ENCODE measurements at regions not wholly inside any gene's neighbourhood (a gene's known extent, or its start where the extent isn't known, plus 50 kb on each side); places are given as distances from the start of the nearest gene placed in this dataset.
"Not testable (repeated sequence)": the region's sequence is repeated elsewhere in the genome, so short reads cannot be mapped to it uniquely, and the experiment has no call there.

DNA sequence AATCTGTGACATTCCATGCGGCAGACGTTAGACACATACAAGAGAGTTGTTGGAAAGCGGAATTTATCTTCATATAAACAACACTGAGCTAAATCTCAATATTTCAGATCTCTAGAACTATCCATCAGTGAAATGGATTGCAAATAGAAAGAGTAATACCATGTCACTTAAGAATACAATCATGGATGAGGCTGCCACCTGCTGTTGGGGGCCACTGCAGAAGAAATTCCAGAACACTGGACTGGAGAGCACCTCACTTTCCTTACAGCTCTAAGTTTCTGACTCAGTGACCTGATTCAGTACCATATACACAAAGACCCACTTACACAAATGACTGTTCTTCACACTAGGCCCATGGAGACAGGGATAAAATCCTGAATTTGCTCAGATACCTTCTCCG, 75.1 kb upstream of the TP53BP2 start:
- not testable (repeated sequence) for TF ChIP-seq ELF4 (IDR thresholded peaks at IDR 0.05); TARDBP (IDR thresholded peaks at IDR 0.05); HDGF (IDR thresholded peaks at IDR 0.05; ENCODE audit: borderline replicate concordance); FOXK2 (IDR thresholded peaks at IDR 0.05); BHLHE40 (IDR thresholded peaks at IDR 0.05; ENCODE audit: borderline replicate concordance); SUZ12 (IDR thresholded peaks at IDR 0.05); FOXM1 (IDR thresholded peaks at IDR 0.05; ENCODE audit: borderline replicate concordance); FOXA1 (IDR thresholded peaks at IDR 0.05); NFRKB (IDR thresholded peaks at IDR 0.05); ZNF384 (IDR thresholded peaks at IDR 0.05); SP1 (IDR thresholded peaks at IDR 0.05)
- TF ChIP-seq, protein P1, sequence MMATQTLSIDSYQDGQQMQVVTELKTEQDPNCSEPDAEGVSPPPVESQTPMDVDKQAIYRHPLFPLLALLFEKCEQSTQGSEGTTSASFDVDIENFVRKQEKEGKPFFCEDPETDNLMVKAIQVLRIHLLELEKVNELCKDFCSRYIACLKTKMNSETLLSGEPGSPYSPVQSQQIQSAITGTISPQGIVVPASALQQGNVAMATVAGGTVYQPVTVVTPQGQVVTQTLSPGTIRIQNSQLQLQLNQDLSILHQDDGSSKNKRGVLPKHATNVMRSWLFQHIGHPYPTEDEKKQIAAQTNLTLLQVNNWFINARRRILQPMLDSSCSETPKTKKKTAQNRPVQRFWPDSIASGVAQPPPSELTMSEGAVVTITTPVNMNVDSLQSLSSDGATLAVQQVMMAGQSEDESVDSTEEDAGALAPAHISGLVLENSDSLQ (IDR thresholded peaks at IDR 0.05), result not testable (repeated sequence)
